ENCODE measurements at regions not wholly inside any gene's neighbourhood (a gene's known extent, or its start where the extent isn't known, plus 50 kb on each side); places are given as distances from the start of the nearest gene placed in this dataset.
A peak's percentile ranks its signal among the peaks of the same experiment; 100 is the strongest.

DNA sequence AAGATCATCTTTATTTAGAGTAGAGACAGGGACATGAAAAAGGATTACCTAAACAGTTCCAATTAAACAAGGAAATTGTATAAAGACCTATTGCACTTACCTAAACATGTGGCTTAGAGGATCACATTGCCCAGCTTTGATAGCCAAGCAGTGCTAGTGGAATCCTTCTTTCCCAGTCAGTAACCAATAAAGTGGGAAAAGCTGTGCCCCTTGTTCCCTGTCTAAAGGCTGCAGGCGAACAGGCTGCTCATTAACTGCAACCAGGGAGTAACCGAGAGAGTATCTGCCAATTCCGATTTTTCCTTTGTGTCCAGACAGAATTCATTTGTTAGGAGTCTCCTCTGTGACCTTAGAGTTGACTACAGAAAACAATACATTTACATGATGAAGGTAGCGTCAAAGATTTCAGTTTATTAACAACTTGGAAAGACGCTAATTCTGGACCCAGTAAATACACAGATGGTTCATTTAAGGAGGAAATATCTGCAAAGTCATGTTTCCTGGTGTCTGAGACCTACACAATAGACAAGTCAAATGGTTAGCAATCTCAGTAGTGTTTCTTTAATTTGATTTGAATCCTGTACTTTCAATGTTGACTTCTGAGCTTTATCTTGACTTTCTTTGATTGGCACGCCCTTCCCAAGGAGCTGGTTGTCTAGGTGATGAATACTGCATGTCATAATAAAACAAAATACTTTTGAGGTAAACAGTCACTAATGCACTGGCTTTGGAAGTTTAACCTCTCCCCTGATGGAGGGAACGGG is 57.3 kb upstream of the MET start:
- no peak for DNase-seq

DNA sequence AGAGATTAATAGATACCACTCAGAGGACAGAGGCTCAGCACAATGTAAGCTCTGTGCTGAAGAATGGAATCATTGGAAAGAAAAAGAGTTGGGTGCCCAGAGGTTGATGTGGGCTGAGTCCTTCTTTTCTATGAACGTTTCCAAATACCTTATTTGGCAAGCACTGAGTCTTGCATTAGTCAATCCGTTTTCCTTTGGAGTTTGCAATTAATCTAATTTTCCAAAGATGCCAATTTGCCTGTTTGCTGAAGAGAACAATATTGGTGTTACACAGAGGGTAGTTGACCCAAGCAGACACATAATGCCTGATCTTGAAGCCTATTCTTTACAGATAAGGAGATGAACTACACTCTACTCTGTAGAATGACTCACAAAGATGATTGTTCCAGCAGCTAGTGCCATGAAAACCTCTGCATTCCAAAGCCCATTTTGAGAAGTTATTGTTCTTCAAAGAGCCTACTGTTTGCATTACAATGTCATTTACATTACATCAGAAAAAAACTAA is 55.4 kb upstream of the MET start:
- no peak for DNase-seq

DNA sequence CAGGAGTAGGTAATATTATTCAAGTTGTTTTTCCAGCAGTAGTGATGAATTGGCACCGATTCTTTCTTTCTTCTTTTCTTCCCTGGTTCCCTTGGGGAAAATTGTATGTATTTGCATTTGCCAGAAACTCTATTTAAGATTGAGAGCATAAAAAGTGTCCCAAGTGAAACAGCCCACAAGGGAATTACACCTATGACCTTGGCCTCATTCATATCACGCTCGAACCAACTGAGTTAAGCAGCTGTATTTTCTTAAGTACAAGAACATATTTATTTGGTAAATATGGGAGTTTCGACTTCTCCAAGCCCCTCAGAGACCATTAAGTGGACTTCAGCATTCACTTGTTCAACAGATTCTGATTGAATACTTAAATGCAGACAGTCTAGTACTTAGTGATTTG is 54.1 kb upstream of the MET start:
- DNase-seq, result no peak

DNA sequence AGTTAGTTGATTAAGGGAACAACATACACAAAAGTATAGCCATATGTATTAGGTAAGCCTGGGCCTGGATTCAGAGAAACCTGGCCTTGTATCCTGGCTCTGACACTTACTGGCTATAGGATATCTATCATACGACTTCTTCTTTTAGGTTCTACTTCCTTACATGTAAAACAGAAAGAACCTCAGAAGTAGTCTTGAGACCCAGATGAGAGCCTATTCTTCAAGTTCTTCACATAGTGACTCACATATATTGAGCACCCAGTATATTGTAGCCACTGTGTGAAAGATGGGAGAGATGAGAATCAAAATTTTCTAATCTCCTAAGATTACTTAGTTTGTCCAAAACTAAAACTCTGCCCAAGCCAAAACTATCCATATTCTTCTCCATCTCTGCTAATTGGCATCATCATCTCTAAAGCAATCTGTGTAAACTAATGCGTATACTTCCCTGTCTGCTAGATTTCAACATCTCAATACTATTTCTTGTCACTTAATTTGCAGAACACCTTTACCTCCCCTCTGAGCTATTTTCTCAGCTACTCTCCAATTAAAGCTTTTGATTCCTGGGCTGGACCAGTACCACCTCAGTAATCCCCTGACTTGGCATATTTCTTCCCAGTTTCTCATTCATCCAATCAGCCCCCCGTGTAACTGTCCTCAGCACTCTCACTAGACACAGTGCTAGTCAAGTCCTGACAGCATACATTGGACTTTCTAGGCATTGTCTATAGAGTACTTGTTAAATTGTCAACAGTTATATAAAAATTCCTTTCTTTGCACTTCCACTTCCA is 53.5 kb upstream of the MET start:
- DNase-seq, result no peak

DNA sequence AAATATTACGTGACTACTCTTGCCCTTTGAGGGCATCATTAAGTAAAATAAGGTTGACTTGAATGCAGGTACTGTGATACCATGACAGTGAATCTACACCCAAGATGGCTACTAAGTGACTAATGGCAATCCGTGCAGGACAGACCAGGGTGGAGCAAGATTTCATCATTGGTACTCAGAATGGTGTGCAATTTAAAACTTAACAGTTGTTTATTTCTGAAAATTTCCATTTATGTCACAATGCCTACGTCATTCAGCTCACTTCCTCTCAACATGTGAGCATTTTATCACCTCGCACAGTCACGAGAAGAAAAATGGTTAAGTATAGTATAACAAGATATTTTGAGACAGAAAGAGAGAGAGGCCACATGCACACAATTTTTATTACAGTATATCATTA is 50.3 kb upstream of the MET start:
- peak; percentile 74 to 78 for DNase-seq

All from inflammatory macrophage (primary cell).